ENCODE measurements at regions not wholly inside any gene's neighbourhood (a gene's known extent, or its start where the extent isn't known, plus 50 kb on each side); places are given as distances from the start of the nearest gene placed in this dataset.
"Not testable (repeated sequence)": the region's sequence is repeated elsewhere in the genome, so short reads cannot be mapped to it uniquely, and the experiment has no call there.

- Mint-ChIP-seq H3K36me3 (no peaks in the 10 kb centered on the region), H3K9me3 (no peaks in the 10 kb centered on the region), H3K27me3 (no peaks in the 10 kb centered on the region), H3K4me3 (no peak overlapping the region), H3K4me1 (peaks cover 7% of the 10 kb centered on the region), H3K27ac (no peak overlapping the region)
- DNase-seq = no peak
Measured at GRCh38 chrY:14301552-14301951, 222.8 kb upstream of the NLGN4Y start.

GRCh38 chrY:14328677-14329345 is 195.5 kb upstream of the NLGN4Y start:
- H3K27ac Mint-ChIP-seq = peak overlapping the region; percentile 38
- H3K27me3 Mint-ChIP-seq = no peaks in the 10 kb centered on the region
- DNase-seq = no peak
- H3K4me1 Mint-ChIP-seq = peaks cover 12% of the 10 kb centered on the region
- no peak overlapping the region for H3K4me3 Mint-ChIP-seq
- H3K9me3 Mint-ChIP-seq = no peaks in the 10 kb centered on the region
- no peaks in the 10 kb centered on the region for H3K36me3 Mint-ChIP-seq

DNA sequence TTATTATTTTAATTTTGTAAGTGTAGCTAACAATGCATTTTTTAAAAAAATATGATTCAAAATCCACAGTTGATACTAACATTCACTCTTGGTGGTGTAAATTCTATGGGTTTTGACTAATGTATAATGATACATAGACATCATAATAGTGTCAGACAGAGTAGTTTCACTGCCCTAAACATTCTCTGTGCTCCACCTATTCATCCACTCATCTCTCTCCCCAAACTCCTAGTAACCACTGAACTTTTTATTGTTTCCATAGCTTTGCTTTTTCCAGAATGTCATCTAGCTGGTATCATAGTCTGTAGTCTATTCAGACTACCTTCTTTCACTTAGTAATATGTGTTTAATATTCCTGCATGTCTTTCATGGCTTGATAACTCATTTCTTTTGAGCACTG is 194.0 kb upstream of the NLGN4Y start:
- H3K27ac Mint-ChIP-seq = no peak overlapping the region
- H3K9me3 Mint-ChIP-seq = no peaks in the 10 kb centered on the region
- no peak for DNase-seq
- no peaks in the 10 kb centered on the region for H3K27me3 Mint-ChIP-seq
- H3K36me3 Mint-ChIP-seq = no peaks in the 10 kb centered on the region
- peaks cover 12% of the 10 kb centered on the region for H3K4me1 Mint-ChIP-seq
- no peak overlapping the region for H3K4me3 Mint-ChIP-seq

GRCh38 chrY:14339524-14339923 is 184.8 kb upstream of the NLGN4Y start:
- H3K27ac Mint-ChIP-seq = no peak overlapping the region
- H3K9me3 Mint-ChIP-seq = peaks cover 6% of the 10 kb centered on the region
- no peak overlapping the region for H3K4me3 Mint-ChIP-seq
- DNase-seq = no peak
- H3K4me1 Mint-ChIP-seq = peaks cover 31% of the 10 kb centered on the region
- H3K27me3 Mint-ChIP-seq = no peaks in the 10 kb centered on the region
- H3K36me3 Mint-ChIP-seq = peaks cover 10% of the 10 kb centered on the region

- Mint-ChIP-seq H3K27ac (peak overlapping the region; percentile 87), H3K4me3 (peak overlapping the region; percentile 37), H3K27me3 (no peaks in the 10 kb centered on the region), H3K36me3 (peaks cover 10% of the 10 kb centered on the region), H3K4me1 (peaks cover 35% of the 10 kb centered on the region), H3K9me3 (peaks cover 6% of the 10 kb centered on the region)
- DNase-seq = peak; percentile 37
Measured at GRCh38 chrY:14340459-14341143, 183.7 kb upstream of the NLGN4Y start.

- peak; percentile 33 for DNase-seq
- peaks cover 10% of the 10 kb centered on the region for H3K36me3 Mint-ChIP-seq
- no peak overlapping the region for H3K4me3 Mint-ChIP-seq
- H3K9me3 Mint-ChIP-seq = peaks cover 6% of the 10 kb centered on the region
- peaks cover 41% of the 10 kb centered on the region for H3K4me1 Mint-ChIP-seq
- H3K27ac Mint-ChIP-seq = peak overlapping the region; percentile 84
- no peaks in the 10 kb centered on the region for H3K27me3 Mint-ChIP-seq
Measured at GRCh38 chrY:14344648-14345333, 179.5 kb upstream of the NLGN4Y start.

DNA sequence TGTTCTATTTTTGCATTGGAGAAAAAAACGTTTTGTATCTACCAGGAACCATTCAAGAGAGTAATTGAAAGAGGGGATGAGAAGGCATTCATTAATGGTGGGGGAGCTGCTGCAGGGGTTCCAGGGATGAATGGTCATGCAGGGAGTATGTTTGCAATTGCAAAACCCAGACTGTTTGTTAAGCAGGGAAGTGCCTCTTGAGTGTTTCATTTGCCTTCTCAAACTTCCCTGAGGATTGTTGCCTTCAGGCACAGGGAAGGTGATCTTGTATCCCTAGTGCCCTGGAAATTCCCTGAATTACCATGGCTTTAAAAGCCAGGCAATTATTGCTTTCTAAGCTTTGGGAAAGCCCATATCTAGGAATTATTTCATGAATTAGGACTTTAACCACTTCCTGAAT is 172.7 kb upstream of the NLGN4Y start:
- Mint-ChIP-seq H3K27me3 (no peaks in the 10 kb centered on the region), H3K36me3 (no peaks in the 10 kb centered on the region), H3K27ac (no peak overlapping the region), H3K4me1 (peaks cover 9% of the 10 kb centered on the region), H3K4me3 (no peak overlapping the region), H3K9me3 (peaks cover 5% of the 10 kb centered on the region)
- no peak for DNase-seq

DNA sequence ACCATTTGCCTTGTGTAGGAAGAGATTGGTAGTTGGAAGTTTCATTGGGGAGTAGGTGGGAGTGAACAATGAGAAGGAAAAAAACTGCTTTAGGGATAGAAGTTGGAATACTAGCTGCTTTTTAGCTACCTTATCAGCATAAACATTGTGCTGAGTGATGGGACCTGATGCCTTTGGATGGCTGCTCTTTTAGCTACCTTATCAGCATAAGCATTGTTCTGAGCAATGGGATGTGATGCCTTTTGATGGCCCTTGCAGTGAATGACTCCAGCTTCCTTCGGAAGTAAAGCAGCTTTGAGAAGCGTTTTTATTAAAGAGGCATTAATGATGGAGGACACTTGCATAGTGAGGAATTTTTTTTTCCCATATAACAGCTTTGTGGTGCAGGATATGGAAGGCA is 168.2 kb upstream of the NLGN4Y start:
- Mint-ChIP-seq H3K9me3 (peaks cover 15% of the 10 kb centered on the region), H3K27me3 (no peaks in the 10 kb centered on the region), H3K4me1 (no peaks in the 10 kb centered on the region), H3K4me3 (no peak overlapping the region), H3K27ac (no peak overlapping the region), H3K36me3 (no peaks in the 10 kb centered on the region)
- no peak for DNase-seq

DNA sequence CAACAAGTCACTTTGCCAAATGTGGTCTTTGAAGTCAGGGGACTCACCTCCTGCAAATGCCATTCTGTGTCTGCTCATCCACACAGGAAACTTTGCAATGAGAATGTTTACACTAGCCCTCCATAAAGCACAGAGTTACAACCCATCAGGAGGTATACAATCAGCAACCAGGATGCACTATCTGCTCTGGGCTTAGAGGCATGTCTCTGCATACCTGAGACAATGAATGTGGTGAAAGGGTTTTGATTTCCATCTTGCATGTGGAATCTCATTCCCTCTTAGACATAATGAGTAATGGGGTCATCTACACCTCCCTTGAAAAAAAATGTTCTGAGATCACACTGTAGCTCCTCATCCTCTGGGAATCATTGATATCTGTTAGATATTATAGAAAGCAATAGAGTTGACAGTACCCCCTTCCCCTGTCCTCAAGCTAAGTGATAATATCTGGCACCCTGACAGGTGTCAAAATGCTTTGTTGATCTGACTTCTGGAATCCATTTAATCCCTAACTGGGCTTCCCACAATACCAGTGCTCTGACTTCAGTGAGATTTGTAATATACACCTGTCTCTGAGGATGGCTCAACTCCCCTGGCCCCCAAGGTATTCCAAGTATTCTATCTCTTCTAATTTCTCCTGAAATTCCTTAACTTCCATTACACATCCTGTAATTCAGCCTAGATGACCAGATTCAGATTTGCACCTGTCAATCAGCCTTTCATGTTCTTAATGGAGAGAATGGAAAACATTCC is 163.4 kb upstream of the NLGN4Y start:
- Mint-ChIP-seq H3K9me3 (peaks cover 12% of the 10 kb centered on the region), H3K27ac (no peak overlapping the region), H3K4me1 (no peaks in the 10 kb centered on the region), H3K27me3 (no peaks in the 10 kb centered on the region), H3K4me3 (no peak overlapping the region), H3K36me3 (no peaks in the 10 kb centered on the region)
- no peak for DNase-seq

DNA sequence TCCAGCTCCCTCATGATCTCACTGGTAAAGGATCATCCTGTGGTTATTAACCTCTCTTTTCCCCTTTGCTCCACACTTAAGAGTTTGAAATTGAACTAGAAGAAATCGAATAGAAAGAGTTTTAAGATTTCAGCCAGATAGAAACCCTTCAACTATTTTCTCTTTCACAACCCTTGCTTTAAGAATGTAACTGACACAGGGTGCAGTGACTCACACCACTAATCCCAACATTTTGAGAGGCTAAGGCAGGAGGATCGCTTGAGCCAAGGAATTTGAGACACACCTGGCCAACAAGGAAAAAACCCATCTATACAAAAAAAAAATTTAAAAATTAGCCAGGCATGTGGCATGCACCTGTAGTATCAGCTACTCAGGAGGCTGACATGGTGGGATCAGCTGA is 150.7 kb upstream of the NLGN4Y start:
- Mint-ChIP-seq H3K9me3 (no peaks in the 10 kb centered on the region), H3K27me3 (peaks cover 4% of the 10 kb centered on the region), H3K27ac (no peak overlapping the region), H3K4me3 (no peak overlapping the region), H3K4me1 (no peaks in the 10 kb centered on the region), H3K36me3 (no peaks in the 10 kb centered on the region)
- DNase-seq = no peak

DNA sequence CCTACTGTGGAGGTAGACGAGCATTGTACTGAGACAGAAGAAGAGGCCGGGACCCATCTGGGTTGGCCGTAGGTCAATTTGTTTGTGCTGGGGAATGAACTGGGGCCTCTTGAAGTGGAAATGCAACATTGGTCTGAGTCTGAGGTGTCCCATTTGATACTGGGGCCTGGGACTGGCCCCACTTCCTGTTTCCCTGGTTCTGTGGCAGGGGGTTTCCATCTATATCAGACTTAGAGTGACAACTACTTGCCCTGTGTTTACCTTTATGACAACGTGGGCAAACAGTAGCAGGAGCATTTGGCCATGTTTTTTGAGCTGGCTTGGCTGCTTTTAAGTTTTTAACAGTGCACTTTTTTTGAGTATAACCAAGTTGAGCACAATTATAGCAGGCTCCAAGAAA is 146.1 kb upstream of the NLGN4Y start:
- Mint-ChIP-seq H3K27me3 (peaks cover 4% of the 10 kb centered on the region), H3K9me3 (no peaks in the 10 kb centered on the region), H3K36me3 (no peaks in the 10 kb centered on the region), H3K27ac (no peak overlapping the region), H3K4me1 (no peaks in the 10 kb centered on the region), H3K4me3 (no peak overlapping the region)
- no peak for DNase-seq

GRCh38 chrY:14410549-14411030 is 113.7 kb upstream of the NLGN4Y start:
- H3K27me3 Mint-ChIP-seq, H3K36me3 Mint-ChIP-seq, H3K9me3 Mint-ChIP-seq, H3K27ac Mint-ChIP-seq, H3K4me1 Mint-ChIP-seq, DNase-seq, H3K4me3 Mint-ChIP-seq: not testable (repeated sequence)

GRCh38 chrY:14411334-14411733 is 113.0 kb upstream of the NLGN4Y start:
- Mint-ChIP-seq H3K27me3 (peaks cover 6% of the 10 kb centered on the region), H3K9me3 (no peaks in the 10 kb centered on the region), H3K27ac (no peak overlapping the region), H3K36me3 (no peaks in the 10 kb centered on the region), H3K4me1 (no peaks in the 10 kb centered on the region), H3K4me3 (no peak overlapping the region)
- no peak for DNase-seq

DNA sequence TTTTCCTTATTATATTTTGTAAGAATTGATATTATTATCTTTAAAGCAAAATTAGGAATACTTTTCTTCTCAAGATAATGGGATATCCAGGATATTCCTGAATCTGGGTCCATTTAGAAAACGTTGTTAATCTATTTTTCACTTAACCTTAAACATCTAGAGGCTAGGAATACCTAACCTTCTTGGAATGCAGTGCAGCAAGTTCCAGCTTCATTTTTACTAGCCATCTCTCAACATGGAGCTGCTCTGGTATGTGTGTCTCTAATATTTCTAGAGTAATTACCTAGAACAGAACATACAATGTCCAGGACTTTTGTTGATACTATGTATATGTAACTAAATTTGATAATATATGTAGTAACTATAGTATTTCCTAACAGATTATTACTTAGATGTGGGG is 87.8 kb upstream of the NLGN4Y start:
- Mint-ChIP-seq H3K4me1 (no peaks in the 10 kb centered on the region), H3K36me3 (no peaks in the 10 kb centered on the region), H3K27ac (no peak overlapping the region), H3K9me3 (no peaks in the 10 kb centered on the region), H3K27me3 (no peaks in the 10 kb centered on the region), H3K4me3 (no peak overlapping the region)
- DNase-seq = no peak

DNA sequence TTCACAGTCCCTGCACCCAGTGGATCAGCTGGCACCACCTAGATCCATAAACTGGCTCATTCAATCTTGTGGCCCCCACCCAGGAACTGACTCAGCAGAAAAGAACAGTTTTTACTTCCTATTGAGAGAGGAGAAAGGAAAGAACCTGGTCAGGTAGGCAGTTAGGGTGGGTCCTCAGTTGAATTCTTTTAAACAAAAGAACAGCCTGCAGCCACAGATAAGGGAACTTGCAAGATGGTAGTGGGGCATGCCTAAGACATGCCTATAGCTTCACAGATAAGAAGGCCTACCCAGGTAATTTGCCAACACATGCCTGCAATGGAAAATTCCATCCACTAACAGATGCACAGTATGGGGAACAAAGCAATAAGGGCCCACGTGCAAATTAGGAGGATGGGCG is 86.7 kb upstream of the NLGN4Y start:
- H3K36me3 Mint-ChIP-seq = no peaks in the 10 kb centered on the region
- DNase-seq = no peak
- no peaks in the 10 kb centered on the region for H3K4me1 Mint-ChIP-seq
- H3K9me3 Mint-ChIP-seq = no peaks in the 10 kb centered on the region
- H3K27ac Mint-ChIP-seq = no peak overlapping the region
- no peaks in the 10 kb centered on the region for H3K27me3 Mint-ChIP-seq
- H3K4me3 Mint-ChIP-seq = no peak overlapping the region
